GM19328 (cell line): ENCODE measurements at regions not wholly inside any gene's neighbourhood (a gene's known extent, or its start where the extent isn't known, plus 50 kb on each side); places are given as distances from the start of the nearest gene placed in this dataset.
"Not testable (repeated sequence)": the region's sequence is repeated elsewhere in the genome, so short reads cannot be mapped to it uniquely, and the experiment has no call there.

Source experiments
- ATAC-seq: cut with Tn5 transposase; IDR thresholded peaks from one replicate; pipeline ENCODE4 v1.9.1; 2021; ENCODE audit warnings: mild to moderate bottlenecking, moderate library complexity; ENCODE audit not compliant: unreplicated experiment

GRCh38 chr4:9505341-9505740 is 61.1 kb downstream of the DEFB131A start:
- not testable (repeated sequence) for ATAC-seq

GRCh38 chr4:9506672-9507071 is 62.5 kb downstream of the DEFB131A start:
- not testable (repeated sequence) for ATAC-seq

GRCh38 chr4:9512941-9513340 is 68.7 kb downstream of the DEFB131A start:
- not testable (repeated sequence) for ATAC-seq

GRCh38 chr4:9519631-9520030 is 75.4 kb downstream of the DEFB131A start:
- not testable (repeated sequence) for ATAC-seq

GRCh38 chr4:9522903-9523302 is 78.7 kb downstream of the DEFB131A start:
- not testable (repeated sequence) for ATAC-seq

- not testable (repeated sequence) for ATAC-seq
Measured at GRCh38 chr4:9524406-9524805, 80.2 kb downstream of the DEFB131A start.

GRCh38 chr4:9532134-9532862 is 88.1 kb downstream of the DEFB131A start:
- ATAC-seq, result not testable (repeated sequence)

- ATAC-seq, result not testable (repeated sequence)
Measured at GRCh38 chr4:9532863-9533192, 88.6 kb downstream of the DEFB131A start.

GRCh38 chr4:9537101-9537500 is 92.9 kb downstream of the DEFB131A start:
- ATAC-seq, result not testable (repeated sequence)

GRCh38 chr4:9539939-9540520 is 95.8 kb downstream of the DEFB131A start:
- ATAC-seq, result not testable (repeated sequence)

- not testable (repeated sequence) for ATAC-seq
Measured at GRCh38 chr4:9541388-9541915, 97.2 kb downstream of the DEFB131A start.

GRCh38 chr4:9544851-9545250 is 100.6 kb downstream of the DEFB131A start:
- ATAC-seq, result not testable (repeated sequence)

- not testable (repeated sequence) for ATAC-seq
Measured at GRCh38 chr4:9547470-9547869, 103.3 kb downstream of the DEFB131A start.

- ATAC-seq, result not testable (repeated sequence)
Measured at GRCh38 chr4:9556076-9556475, 111.9 kb downstream of the DEFB131A start.

GRCh38 chr4:9577869-9578268 is 133.7 kb downstream of the DEFB131A start:
- ATAC-seq, result not testable (repeated sequence)

- ATAC-seq, result not testable (repeated sequence)
Measured at GRCh38 chr4:9582880-9583279, 138.7 kb downstream of the DEFB131A start.

- no peak for ATAC-seq
Measured at GRCh38 chr4:9592010-9592409, 147.8 kb downstream of the DEFB131A start.

GRCh38 chr4:9594948-9595347 is 150.7 kb downstream of the DEFB131A start:
- no peak for ATAC-seq

- ATAC-seq, result not testable (repeated sequence)
Measured at GRCh38 chr4:9595531-9595930, 151.3 kb downstream of the DEFB131A start.

- ATAC-seq, result no peak
Measured at GRCh38 chr4:9599266-9599665, 155.1 kb downstream of the DEFB131A start.

- no peak for ATAC-seq
Measured at GRCh38 chr4:9600246-9600645, 156.0 kb downstream of the DEFB131A start.

- no peak for ATAC-seq
Measured at GRCh38 chr4:9602389-9602914, 158.2 kb downstream of the DEFB131A start.
